Embryonic facial prominence (tissue), 1 donor: ENCODE measurements at regions not wholly inside any gene's neighbourhood (a gene's known extent, or its start where the extent isn't known, plus 50 kb on each side); places are given as distances from the start of the nearest gene placed in this dataset.
"Not testable (repeated sequence)": the region's sequence is repeated elsewhere in the genome, so short reads cannot be mapped to it uniquely, and the experiment has no call there.

Experiments used
- DNase-seq: peaks from one replicate; pipeline ENCODE4 v3.0.0-alpha.2; 2016; ENCODE audit errors: extremely low spot score

DNA sequence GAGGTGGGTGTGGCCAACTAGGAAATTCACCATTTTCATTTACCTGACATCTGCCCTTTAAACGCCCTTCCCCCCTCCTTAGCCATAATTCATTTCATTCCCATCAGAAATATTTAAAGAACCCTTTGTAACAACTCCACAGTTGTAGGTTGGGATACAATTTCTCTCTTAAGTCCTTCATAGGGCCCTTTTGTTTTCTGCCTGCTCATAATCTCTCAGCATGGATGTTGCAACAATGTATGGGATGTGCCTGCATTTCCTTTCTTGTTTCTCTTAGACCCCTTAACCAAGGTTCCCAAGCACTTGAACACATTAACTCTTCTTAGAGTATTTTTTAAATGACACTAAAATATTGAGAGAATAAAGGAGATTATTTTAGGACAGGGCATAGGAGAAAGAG lies 51.7 kb upstream of the MYO10 start:
- DNase-seq: no peak

DNA sequence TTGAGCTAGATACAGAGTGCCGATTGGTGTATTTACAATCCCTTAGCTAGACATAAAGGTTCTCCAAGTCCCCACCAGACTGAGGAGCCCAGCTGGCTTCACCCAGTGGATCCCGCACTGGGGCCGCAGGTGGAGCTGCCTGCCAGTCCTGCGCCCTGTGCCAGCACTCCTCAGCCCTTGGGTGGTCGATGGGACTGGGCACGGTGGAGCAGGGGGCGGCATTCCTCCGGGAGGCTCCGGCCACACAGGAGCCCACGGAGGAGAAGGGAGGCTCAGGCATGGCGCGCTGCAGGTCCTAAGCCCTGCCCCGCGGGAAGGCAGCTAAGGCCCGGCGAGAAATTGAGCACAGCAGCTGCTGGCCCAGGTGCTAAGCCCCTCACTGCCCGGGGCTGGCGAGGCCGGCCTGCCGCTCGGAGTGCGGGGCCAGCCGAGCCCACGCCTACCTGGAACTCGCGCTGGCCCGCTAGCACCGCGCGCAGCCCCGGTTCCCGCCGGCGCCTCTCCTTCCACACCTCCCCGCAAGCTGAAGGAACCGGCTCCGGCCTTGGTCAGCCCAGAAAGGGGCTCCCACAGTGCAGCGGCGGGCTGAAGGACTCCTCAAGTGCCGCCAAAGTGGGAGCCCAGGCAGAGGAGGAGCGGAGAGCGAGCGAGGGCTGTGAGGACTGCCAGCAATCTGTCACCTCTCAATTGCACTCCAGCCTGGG lies 54.9 kb upstream of the MYO10 start:
- DNase-seq: not testable (repeated sequence)

DNA sequence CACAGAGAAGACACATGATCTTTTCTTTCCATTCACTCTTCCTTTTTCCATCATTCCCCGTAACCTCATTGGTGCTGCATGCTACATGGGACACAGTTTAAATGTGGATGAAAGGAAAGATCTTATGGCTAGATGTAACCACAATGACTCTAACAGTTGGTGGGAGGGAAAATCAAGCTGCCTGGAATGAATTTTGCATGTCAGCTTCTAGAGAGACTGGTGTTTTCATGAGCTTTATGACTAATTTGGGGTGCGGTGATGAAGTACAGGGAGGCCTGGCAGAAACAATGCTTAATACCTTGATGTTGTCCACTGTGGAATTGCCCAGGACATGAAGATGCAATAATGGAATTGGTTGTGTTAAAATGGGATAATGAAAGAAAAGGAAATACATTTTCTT lies 55.9 kb upstream of the MYO10 start:
- peak; percentile 14 for DNase-seq

DNA sequence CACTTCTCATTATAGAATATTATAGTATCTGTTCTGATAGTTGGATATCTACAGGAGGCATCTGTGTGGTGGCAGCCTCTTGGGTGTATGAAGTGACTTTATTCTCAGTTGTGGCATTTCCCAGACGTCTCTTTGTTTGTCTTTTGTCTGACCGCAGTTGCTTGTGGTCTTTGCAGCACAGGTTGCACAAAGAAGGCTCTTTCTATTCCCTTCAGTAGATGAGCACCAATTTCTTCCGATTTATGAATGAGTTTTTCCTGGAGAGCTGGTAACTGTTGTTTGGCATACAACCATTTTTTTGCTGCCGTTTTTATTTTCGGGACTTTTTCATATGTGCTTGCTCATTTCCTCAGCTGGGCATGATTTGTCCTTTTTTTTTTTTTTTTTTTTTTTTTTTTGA lies 56.4 kb upstream of the MYO10 start:
- no peak for DNase-seq

DNA sequence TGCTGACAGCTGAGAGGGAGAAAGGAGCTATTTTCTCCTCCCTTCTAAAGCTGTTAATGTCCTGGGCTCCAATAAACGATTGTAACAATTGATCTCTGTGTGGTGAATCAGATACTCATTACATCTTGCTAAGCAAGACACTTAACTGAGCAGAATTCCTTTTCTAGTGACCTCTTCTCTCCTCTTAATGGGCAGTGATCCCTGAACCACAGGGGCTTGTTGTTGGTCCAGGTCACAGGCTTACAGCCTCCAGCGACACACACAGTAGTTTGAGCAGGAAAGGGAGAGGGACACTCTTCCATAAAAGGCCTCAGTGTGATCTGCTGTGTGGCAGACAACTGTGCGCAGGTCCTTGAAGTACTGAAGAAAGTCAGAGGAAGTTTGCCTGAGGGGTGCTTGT lies 58.5 kb upstream of the MYO10 start:
- DNase-seq: no peak

DNA sequence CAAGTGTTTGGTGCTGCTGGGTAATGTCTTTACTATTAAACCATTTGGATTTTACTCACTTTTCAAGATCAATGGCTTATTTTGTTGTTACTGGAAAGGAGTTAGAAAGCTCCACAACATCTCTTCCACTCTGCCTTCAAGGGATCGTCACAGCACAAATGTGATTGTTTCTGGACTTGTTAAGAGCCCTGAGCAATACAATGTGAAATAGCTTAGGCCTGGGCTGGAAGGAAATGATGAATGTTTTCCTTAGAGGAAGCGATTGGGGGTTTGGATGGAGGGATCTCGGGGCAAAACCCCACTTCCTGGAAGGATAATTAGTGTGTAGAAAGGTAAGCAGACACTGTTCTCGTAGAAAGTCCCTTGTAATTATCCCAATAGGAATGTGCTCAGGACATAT lies 59.3 kb upstream of the MYO10 start:
- no peak for DNase-seq

DNA sequence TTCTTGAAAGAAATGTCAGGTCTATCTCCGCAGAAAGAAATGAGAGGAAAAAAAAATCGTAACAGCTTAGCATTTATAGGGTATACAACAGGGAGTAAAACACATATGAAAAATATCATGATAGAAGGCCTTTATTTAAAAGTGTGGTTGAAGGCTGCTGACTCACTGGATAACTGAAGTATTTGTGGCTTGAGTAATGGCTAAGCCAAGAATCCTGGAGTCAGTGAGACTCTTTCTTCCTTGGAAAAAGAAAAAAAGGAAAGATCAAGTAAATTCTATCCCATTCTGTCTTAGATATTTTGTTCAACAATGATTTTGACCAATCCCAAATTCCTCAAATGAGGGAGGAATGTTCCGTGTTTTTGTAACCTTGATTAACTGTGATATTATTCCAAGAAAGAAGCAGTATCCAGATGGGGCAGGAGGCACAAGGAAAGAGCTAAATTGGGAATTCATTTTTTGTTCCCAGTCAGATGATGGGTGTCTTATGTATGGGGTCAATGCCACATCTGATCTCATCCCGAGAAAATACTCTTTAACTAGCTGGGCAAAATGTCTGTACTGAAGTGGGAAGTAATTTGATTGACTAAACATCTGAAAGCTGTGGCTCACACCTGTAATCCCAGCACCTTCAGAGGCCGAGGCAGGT lies 64.3 kb upstream of the MYO10 start:
- peak; percentile 36 for DNase-seq

DNA sequence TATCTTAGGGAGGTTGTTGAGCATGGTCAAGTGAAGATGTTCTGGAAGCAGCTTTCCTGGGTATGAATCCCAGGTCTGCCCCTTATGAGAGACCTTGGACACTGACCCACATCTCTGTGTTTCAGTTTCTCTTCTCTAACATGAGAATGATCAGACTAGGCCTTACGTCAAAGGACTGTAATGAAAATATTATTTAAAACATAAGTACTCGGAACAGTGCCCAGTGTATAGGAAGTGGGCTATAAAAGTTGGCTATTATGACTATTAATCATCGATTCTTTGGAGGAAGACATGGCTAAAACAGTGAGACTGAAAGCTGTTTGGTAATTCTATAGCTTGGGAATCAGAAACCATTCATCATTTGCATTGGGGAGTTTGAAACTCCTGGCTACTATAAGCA lies 65.3 kb upstream of the MYO10 start:
- no peak for DNase-seq

DNA sequence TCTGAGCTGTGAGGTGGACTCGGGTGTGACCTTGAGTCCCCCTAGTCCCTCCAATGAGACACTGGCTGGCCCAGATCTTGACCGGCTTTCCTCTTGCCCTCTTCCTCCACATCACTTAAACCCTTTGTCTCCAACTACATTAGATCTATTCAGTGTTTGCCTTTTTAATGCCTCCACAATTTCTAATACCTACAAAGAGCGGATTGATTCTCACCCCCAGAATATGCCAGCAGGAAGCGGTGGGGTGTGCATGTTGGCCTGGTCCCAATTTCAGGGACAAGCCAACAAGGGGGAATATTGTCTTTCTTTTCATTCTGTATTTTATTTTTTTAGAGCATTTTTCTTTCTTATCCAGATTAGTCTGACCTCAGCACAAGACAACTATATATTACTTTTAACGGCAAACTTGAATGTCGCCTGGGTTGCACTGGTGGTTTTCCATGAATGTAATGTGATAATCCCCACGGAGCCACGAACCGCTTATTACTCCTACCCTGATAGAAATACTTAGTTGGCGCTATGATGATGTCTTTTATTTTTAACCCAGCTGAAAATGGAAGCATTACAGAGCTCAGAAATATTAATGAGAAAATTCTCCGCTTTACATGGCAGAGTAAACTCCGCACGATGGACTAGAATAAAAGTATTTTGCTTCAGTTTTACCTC lies 68.5 kb upstream of the MYO10 start:
- no peak for DNase-seq

DNA sequence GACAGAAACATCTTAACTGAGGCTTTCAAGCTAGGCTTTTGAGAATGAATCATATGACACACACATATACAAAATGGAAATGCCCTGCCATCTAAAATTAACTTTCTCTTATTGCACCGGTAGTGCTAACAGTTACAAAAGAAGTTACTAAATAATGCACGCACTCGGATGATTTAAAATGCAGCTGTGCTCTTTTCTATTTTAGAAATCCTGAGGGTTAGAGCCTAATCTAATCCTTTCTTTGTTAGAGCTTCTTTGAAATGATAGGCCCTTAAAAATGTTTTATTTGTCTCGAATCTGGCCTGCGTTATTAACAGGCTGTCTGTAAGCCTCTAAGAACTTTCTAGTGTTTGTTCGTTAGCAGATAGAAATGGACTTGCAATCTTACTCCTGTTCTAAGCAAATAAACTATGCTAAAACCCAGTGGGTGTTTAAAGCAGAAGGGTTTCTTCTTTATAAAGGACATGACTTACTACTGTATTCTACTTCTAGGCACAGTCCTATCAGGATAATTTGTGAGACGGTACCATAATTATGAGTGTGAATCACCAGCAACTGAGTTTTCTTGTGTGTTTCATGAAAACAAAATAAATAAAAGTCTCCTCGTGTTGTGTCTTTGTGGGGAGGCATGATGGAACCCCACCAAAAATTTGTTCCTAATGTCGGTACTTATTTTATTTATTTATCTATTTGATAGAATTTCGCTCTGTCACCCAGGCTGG lies 69.2 kb upstream of the MYO10 start:
- DNase-seq: no peak

DNA sequence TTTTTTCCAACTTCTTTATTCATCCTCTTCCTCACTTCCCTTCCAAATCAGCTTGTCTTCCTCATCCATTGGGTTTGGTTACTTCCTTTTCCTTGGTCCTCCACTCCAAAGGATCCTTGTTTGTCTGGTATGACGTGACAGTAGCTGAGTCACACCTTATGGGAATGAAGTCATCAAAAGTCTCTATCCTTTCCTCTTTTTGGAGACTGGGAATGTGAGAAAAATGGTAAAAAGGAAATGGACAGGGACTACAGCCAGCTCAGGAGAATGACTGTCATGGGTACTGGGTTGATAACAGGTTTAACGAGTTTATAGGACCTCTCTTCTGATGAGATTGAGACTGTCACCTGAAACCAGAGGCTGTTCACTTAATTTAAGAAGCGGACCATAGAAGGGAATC lies 76.2 kb upstream of the MYO10 start:
- DNase-seq: no peak

DNA sequence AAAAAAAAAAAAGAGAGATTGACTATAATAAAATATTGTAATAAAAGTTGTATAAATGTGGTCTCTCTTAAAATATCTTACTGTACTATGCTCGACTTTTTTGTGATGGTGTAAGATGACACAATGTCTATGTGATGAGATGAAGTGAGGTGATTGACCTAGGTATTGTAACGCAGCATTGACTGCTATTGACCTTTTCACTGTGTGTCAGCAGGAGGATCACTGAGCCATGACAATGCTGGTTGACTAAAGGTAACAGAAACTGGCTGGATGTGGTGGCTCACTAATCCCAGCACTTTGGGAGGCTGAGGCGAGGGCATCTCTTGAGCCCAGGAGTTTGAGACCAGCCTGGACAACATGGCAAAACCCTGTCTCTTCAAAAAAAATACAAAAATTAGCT lies 78.6 kb upstream of the MYO10 start:
- no peak for DNase-seq

DNA sequence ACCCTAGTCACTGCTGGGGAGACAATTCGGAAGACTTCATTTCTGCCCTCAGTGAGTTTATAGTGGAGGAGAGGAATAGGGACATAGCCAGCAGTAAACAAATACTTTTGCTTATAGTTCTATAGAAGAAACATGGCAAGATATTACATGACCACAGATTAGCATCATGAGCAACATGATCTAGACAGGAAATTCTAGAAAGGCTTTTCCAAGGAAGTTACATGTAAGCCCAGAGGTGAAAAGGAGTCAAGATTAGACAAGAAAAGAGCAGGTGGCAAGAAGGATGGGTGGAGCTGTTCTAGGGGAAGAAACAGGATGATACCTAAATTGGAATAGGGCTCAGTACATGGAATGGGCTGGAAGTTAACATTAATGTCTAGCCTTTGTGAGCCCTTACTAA lies 82.8 kb upstream of the MYO10 start:
- DNase-seq: no peak

DNA sequence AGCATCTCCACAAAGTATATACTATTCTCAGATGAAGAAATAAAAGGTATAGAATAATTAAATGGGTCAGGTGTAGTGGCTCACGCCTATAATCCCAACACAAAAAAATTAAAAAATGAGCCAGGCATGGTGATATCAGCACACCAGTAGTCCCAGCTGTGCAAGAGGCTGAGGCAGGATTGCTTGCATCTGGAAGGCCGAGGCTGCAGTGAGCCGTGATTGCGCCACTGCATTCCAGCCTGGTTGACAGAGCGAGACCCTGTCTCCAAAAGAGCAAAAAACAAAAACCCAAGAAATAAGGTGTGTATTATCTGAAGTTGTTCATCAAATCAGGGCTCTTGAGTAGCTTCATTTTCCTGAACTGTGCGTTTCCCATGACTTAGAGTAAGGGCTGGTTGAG lies 83.2 kb upstream of the MYO10 start:
- DNase-seq: no peak

DNA sequence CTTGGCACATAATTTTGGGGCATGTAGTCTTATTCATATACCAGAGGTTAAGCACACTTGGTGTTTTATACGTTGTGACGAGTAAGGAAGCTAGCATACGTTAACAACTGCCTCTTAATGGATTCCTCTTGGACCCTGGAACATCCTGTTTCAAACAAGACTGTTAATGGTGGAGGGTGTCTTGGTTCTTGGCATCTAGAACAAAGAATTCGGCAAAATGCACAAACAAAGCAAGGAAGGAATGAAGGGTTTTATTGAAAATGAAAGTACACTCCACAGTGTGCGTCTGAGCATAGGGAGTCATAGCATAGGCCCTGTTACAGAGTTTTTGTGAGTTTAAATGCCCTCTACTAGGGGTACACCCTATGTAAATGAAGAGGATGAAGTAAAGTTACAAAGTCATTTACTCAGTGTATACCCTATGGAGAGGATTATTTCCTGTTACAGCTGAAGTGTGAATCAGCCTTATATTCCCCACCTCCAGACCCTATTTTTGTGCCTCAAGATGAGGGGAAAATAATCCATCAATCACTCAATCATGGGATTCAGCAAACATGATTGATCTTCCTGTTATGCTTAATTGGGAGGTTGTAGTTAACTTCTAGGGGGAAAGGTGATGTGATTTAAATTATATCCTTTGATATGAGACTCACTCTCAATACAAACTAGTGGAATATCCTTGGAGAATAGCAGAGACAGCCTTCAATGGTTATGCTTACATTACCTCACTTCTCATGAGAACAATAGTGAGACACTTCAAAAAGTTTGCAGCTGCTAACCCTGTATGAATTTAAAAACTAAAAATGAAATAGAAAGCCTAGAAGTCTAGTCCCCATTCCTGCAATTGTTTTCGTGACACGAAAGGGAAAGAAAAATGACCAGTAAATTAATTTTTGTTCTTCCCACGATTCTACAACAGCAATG lies 84.9 kb upstream of the MYO10 start:
- DNase-seq: no peak

DNA sequence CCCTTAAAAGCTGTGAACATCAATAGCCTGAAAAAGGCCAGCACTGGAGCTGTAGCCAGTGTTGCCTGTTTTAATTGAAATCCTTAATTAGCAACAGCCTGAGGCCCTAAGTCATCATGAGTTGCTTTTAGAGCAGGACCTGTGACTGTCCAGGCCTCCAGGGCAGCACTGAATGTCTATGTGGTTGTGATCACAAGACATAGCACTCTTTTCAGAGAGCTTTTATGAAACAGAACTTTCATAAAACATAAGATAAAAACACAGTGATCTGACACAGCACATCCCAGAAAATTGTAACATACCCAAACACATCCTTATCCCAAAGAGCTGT lies 85.5 kb upstream of the MYO10 start:
- no peak for DNase-seq

DNA sequence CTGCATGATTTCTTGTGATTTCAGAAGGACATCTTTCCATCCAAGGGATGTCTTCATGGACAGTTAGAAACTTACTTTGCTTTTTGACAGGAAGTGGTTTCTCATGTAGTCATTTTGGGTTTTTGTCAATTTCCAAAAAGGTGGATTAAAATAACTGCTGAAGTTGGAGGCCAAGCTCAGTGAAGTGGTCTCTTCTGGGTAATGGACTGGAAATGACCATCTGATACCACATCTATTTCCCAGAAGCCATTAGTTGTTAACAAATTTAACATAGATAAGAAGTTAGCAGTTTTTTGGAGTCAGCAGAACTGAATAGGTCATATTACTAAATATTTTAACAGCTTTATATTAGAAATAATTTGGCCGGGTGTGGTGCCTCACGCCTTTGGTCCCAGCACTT lies 86.2 kb upstream of the MYO10 start:
- DNase-seq: no peak

DNA sequence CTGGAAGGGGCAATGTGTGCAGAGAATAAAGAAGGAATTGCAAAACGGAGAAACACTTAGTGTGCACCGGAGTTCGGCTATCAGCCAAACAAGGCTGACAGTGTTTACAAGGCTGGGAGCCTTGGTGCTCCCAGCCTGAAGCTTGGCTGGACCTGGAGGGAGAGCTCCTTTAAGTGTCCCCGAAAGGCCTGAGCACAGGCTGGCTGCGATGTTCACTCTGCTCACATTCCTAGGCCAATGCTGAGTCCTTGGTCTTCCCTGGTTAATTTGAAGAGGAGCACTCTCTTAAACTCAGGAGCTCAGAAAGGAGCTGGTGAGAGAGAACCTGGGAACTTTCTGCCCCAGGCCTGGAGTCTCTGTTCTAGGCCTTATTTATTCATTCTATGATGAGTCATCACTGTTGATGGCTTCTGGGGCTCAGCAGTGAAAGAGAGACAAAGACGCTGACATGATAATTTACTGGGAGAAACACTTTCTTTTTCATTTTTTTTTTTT lies 88.6 kb upstream of the MYO10 start:
- DNase-seq: no peak

DNA sequence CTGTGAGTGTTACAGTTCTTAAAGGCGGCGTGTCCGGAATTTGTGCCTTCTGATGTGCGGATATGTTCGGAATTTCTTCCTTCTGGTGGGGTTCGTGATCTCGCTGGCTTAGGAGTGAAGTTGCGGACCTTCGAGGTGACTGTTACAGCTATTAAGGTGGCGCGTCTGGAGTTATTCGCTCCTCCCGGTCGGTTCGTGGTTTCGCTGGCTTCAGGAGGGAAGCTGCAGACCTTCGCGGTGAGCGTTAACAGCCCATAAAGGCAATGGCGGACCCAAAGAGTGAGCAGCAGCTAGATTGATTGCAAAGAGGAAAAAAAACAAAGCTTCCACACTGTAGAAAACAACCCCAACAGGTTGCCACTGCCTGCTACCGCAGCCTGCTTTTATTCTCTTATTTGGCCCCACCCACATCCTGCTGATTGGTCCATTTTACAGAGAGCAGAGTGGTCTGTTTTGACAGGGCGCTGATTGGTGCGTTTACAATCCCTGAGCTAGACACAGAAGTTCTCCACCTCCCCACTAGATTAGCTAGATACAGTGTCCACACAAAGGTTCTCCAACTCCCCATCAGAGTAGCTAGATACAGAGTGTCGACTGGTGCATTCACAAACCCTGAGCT lies 95.7 kb upstream of the MYO10 start:
- DNase-seq: not testable (repeated sequence)

DNA sequence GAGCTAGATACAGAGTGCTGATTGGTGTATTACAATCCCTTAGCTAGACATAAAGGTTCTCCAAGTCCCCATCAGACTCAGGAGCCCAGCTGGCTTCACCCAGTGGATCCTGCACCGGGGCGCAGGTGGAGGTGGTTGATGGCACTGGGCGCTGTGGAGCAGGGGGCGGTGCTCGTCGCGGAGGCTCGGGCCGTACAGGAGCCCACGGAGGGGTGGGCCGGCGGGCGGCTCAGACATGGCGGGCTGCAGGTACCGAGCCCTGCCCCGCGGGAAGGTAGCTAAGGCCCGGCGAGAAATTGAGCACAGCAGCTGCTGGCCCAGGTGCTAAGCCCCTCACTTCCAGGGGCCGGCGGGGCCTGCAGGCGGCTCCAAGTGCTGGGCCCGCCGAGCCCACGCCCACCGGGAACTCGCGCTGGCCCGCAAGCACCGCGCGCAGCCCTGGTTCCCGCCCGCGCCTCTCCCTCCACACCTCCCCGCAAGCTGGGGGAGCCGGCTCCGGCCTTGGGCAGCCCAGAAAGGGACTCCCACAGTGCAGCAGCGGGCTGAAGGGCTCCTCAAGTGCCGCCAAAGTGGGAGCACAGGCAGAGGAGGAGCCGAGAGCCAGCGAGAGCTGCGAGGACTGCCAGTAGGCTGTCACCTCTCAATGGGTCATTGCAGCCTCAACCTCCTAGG lies 96.4 kb upstream of the MYO10 start:
- not testable (repeated sequence) for DNase-seq
